ENCODE measurements at regions not wholly inside any gene's neighbourhood (a gene's known extent, or its start where the extent isn't known, plus 50 kb on each side); places are given as distances from the start of the nearest gene placed in this dataset.

GRCh38 chr2:125169764-125170146 lies 1144.7 kb downstream of the CNTNAP5 start (continued):
- TF ChIP-seq LARP7 (IDR thresholded peaks at IDR 0.05) (no peak), PAX5 (IDR thresholded peaks at IDR 0.05; ENCODE audit: borderline replicate concordance, low read depth, low read length) (no peak), BCL11A (IDR thresholded peaks at IDR 0.05; ENCODE audit: low read depth, low read length) (no peak), PKNOX1 (IDR thresholded peaks at IDR 0.05) (no peak), SP1 (IDR thresholded peaks at IDR 0.05; ENCODE audit: low read depth, low read length) (no peak), RBBP5 (conservative IDR thresholded peaks at IDR 0.05) (no peak), IRF3 (IDR thresholded peaks at IDR 0.05) (no peak), BACH1 (IDR thresholded peaks at IDR 0.05; ENCODE audit: borderline replicate concordance) (no peak)

GRCh38 chr2:125172181-125172580 lies 1147.1 kb downstream of the CNTNAP5 start:
- in situ Hi-C loops (cut with MboI) = no loop called here
- no TSS peak for BruUV-seq (replicated peaks)
- RAD21 ChIA-PET (ENCODE audit: unreplicated experiment) = interaction anchor here (0.7 kb wide), 1 partner anchor 18 kb away, joined by 3 read pairs; no protein-coding TSS in a partner anchor

More at GRCh38 chr2:125172181-125172580, 1147.1 kb downstream of the CNTNAP5 start:
- ChIA-PET CTCF (no interaction called here), SMC1A (ENCODE audit: uncharacterized antibody, unreplicated experiment) (no interaction called here), POLR2A (no interaction called here)
- Histone ChIP-seq H3K27me3 (replicated peaks in 1 of 2; ENCODE audit: control insufficient read depth in 2 of 2, insufficient read depth in 2 of 2, low read length in 1 of 2) (no peaks in the 10 kb centered on the region), H4K20me1 (ENCODE audit: control insufficient read depth, insufficient read depth) (no peaks in the 10 kb centered on the region), H2AFZ (ENCODE audit: control insufficient read depth, low read depth, low read length) (no peak overlapping the region), H3K4me1 (ENCODE audit: control insufficient read depth, insufficient read depth, low read length) (no peaks in the 10 kb centered on the region), H3K36me3 (ENCODE audit: control insufficient read depth in 2 of 2, insufficient read depth in 2 of 2, low read length in 1 of 2) (no peaks in the 10 kb centered on the region), H3K9ac (ENCODE audit: control insufficient read depth, insufficient read depth, low read length) (no peak overlapping the region), H3K4me3 (no peak overlapping the region), H3K27ac (ENCODE audit: control insufficient read depth, insufficient read depth) (no peak overlapping the region), H3K4me2 (ENCODE audit: control insufficient read depth, insufficient read depth) (no peak overlapping the region), H3K9me3 (replicated peaks; ENCODE audit: control insufficient read depth, insufficient read depth, low read length) (no peaks in the 10 kb centered on the region; the same call in 2 of the 3 replicates), H3K79me2 (ENCODE audit: control insufficient read depth, insufficient read depth, low read length) (no peaks in the 10 kb centered on the region)
- TF ChIP-seq ASH2L (IDR thresholded peaks at IDR 0.05; ENCODE audit: borderline replicate concordance, low read depth) (no peak), ZBTB11 (CRISPR knock-in tag; IDR thresholded peaks at IDR 0.05) (no peak)
- DNase-seq (ENCODE audit: low read depth, low spot score) (no peak), ATAC-seq (no peak), FAIRE-seq (no peak)
- 37% methylated on average over 1 of the region's 1 CpG for WGBS (ENCODE audit: insufficient coverage, insufficient replicate concordance, low lambda C conversion rate, missing lambda C conversion rate)
- intact Hi-C loops (cut with micrococcal nuclease; ENCODE audit: unreplicated experiment) = no loop called here

Data from GM12878 (cell line).